ENCODE measurements at regions not wholly inside any gene's neighbourhood (a gene's known extent, or its start where the extent isn't known, plus 50 kb on each side); places are given as distances from the start of the nearest gene placed in this dataset.

GRCh38 chr12:128047266-128048060 is 219.5 kb upstream of the TMEM132C start:
- no peak for FAIRE-seq

- FAIRE-seq, result no peak
Measured at GRCh38 chr12:128052331-128052730, 214.6 kb upstream of the TMEM132C start.

GRCh38 chr12:128052777-128053176 is 214.2 kb upstream of the TMEM132C start:
- FAIRE-seq, result no peak

- no peak for FAIRE-seq
Measured at GRCh38 chr12:128055567-128055966, 211.4 kb upstream of the TMEM132C start.

- FAIRE-seq, result no peak
Measured at GRCh38 chr12:128056136-128056801, 210.7 kb upstream of the TMEM132C start.

- no peak for FAIRE-seq
Measured at GRCh38 chr12:128057586-128057985, 209.4 kb upstream of the TMEM132C start.

GRCh38 chr12:128059621-128060370 is 207.2 kb upstream of the TMEM132C start:
- no peak for FAIRE-seq

GRCh38 chr12:128068211-128068610 is 198.8 kb upstream of the TMEM132C start:
- FAIRE-seq, result no peak

GRCh38 chr12:128069359-128069997 is 197.5 kb upstream of the TMEM132C start:
- FAIRE-seq, result no peak

GRCh38 chr12:128073937-128074336 is 193.0 kb upstream of the TMEM132C start:
- no peak for FAIRE-seq

- no peak for FAIRE-seq
Measured at GRCh38 chr12:128075332-128075731, 191.6 kb upstream of the TMEM132C start.

- FAIRE-seq, result no peak
Measured at GRCh38 chr12:128076188-128076587, 190.8 kb upstream of the TMEM132C start.

DNA sequence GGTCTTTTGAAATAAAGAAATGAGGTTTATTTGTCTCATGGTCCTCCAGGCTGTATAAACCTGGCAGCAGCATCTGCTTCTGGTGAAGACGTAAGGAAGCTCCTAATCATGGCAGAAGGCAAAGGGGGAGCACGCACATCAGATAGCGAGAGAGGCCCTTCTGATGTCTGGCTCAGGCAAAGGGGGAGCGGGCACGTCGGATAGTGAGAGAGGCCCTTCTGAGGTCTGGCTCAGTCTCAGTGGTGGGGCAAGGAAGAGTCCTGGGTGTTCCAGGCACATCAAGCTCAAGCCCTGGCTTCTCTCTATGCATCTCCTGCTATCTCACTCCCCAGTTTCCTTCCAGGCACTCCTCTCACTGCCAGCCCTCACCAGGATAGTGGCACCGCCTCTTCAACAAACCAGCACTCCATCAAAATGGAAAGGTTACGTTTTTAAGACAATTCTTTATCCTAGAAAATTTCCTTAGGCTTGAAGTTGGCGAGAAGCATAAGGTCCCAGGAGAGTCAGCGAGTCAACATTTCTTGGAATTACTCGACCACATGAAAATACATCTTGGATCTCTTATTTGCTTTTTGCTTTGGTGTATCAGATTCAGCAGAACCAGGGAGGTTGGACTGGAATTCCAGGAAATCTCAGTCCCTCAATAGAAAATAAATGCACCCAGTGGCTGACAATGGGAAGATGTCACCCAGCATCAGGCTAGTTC is 189.6 kb upstream of the TMEM132C start:
- FAIRE-seq, result no peak

GRCh38 chr12:128077917-128078298 is 189.1 kb upstream of the TMEM132C start:
- FAIRE-seq, result no peak

GRCh38 chr12:128078301-128078971 is 188.5 kb upstream of the TMEM132C start:
- no peak for FAIRE-seq

DNA sequence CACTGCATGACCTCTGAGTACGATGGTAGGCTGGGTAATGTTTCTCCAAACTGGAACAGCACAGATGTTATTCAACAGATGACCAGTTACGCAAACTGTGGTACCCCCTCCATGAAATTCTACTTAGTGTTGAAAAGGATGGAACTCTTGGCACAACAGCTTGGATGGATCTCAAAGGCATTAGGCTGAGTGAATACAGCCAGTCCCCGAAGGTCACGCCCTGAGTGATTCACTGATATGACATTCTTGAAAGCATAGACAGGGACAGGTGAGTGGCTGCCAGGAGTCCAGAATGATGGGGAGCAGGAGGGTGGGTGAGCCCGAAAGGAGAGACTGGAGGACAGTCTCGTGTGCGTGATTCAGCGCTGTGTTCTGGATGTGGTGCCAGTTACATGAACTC is 187.5 kb upstream of the TMEM132C start:
- FAIRE-seq, result no peak

DNA sequence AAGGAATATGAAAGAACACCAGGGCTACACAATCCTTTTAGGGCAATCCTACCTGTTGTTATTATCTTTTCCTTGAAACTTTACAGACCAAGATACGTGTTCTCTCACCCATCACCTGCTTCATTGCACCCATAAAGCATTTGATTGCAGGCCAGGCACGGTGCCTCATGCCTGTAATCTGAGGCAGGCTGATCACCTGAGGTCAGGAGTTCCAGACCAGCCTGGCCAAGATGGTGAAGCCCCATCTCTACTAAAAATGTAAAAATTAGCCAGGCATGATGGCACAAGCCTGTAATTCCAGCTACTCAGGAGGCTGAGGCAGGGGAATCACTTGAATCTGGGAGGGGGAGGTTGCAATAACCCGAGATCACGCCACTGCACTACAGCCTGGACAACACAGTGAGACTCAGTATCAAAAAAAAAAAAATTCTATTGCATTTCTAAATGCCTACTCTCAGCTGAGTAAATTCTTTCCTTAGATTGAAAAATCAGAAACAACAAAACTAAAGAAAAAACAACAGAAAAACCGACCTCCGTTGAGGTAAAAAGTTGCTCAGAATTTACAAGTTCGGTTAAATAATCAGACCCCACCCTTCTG is 183.7 kb upstream of the TMEM132C start:
- FAIRE-seq, result no peak

GRCh38 chr12:128088926-128089325 is 178.0 kb upstream of the TMEM132C start:
- no peak for FAIRE-seq

DNA sequence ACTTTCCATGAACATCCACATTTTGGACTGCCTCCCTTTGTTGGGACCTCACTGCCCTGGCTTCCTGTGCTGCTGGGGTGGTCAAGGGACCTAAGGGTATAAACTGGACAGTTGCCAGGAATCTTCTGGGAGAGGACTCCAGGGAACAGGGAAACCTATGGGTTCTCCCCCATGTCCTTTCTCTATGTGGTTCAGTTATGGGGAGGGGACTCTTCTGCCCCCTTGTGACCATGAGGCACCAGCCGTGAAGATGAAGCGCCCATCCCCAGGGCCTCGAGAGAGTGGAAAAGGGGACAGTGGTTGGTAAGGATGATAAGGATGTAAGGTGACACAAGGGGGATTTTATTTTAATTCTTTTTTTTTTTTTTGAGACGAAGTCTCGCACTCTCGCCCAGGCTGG is 177.0 kb upstream of the TMEM132C start:
- no peak for FAIRE-seq

GRCh38 chr12:128091101-128091720 is 175.8 kb upstream of the TMEM132C start:
- no peak for FAIRE-seq

DNA sequence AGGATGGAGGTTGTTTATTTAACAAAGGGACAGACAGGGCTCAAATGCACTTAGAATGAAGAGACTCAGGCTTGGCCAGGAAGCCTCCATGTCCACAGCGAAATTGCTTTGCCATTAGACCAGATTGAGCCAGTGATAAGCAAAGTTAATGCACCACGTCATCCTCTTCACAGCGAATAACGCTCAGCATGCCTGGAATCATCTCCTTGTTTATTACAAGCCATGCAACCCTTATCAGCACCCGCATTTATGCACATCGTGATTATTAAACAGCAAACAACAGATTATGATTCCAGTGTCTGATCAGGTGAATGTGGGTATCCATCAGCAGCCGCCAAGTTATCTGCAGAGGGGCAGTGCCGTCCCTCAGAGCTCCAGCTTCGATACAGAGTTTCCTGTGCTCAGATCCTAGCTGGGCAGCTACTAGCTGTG is 175.0 kb upstream of the TMEM132C start:
- FAIRE-seq, result no peak

Data from colon (tissue), 2 donors.